ENCODE measurements at regions not wholly inside any gene's neighbourhood (a gene's known extent, or its start where the extent isn't known, plus 50 kb on each side); places are given as distances from the start of the nearest gene placed in this dataset.

DNA sequence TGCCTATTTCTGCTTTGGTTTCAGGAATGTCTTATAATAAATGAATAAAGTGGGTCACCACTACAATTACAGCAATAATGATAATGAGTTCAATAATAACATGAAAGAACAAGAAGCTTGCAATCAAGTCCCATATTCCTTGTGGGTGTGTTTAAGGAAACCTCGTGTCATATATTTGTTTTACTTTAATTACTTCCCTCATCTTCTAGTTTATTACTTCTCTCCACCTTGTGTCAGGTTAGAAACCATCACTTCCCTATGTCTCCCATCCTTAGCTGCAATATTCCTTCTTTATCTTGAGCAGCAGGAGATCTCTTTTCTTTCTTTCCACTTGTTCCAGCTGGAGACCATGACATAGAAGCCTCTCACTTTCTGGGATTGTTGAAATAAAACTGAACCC is 384.0 kb upstream of the TMEM132C start:
- no peak overlapping the region for H3K27ac Mint-ChIP-seq
- H3K79me2 ChIP-seq (ENCODE audit: insufficient read depth, low read length): no peaks in the 10 kb centered on the region

More for the DNA sequence above, 384.0 kb upstream of the TMEM132C start:
- no peak overlapping the region for H3K4me2 ChIP-seq (ENCODE audit: insufficient read depth, insufficient read length, low read length)
- H3K14ac ChIP-seq (ENCODE audit: insufficient read depth, low read length): no peak overlapping the region
- Mint-ChIP-seq H3K4me1 (peaks cover 2 to 6% of the 10 kb centered on the region in 2 experiments; a peak in 1 of 4 replicates), H3K9me3 (no peaks in the 10 kb centered on the region), H3K4me3 (no peak overlapping the region), H3K36me3 (ENCODE audit: insufficient read depth in 1 of 3, low read depth in 3 of 3) (no peaks in the 10 kb centered on the region; a peak in 1 of 7 replicates), H3K27me3 (ENCODE audit: low read depth) (peaks cover 8% of the 10 kb centered on the region; the same call in 1 of the 2 replicates)
- H3K9ac ChIP-seq (ENCODE audit: extremely low read depth, insufficient read length, low read length): no peak overlapping the region
- WGBS (ENCODE audit: extremely low coverage, insufficient read length, low lambda C conversion rate): no CpG with 5 or more reads among the region's 1 CpG
- H2BK15ac ChIP-seq (ENCODE audit: low read depth, low read length): no peak overlapping the region
- no peak overlapping the region for H4K91ac ChIP-seq (ENCODE audit: insufficient read length, low read depth, low read length)
- TF ChIP-seq, protein P1, sequence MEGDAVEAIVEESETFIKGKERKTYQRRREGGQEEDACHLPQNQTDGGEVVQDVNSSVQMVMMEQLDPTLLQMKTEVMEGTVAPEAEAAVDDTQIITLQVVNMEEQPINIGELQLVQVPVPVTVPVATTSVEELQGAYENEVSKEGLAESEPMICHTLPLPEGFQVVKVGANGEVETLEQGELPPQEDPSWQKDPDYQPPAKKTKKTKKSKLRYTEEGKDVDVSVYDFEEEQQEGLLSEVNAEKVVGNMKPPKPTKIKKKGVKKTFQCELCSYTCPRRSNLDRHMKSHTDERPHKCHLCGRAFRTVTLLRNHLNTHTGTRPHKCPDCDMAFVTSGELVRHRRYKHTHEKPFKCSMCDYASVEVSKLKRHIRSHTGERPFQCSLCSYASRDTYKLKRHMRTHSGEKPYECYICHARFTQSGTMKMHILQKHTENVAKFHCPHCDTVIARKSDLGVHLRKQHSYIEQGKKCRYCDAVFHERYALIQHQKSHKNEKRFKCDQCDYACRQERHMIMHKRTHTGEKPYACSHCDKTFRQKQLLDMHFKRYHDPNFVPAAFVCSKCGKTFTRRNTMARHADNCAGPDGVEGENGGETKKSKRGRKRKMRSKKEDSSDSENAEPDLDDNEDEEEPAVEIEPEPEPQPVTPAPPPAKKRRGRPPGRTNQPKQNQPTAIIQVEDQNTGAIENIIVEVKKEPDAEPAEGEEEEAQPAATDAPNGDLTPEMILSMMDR (conservative IDR thresholded peaks at IDR 0.05): no peak
- H3K23me2 ChIP-seq (ENCODE audit: insufficient read length, low read depth, low read length, poor library complexity, severe bottlenecking): no peaks in the 10 kb centered on the region
- H3K27ac ChIP-seq (ENCODE audit: insufficient read length, low read depth, low read length): no peak overlapping the region
- no peak overlapping the region for H2AFZ ChIP-seq (ENCODE audit: low read length)
- no peak for DNase-seq
- H2BK20ac ChIP-seq (ENCODE audit: low read depth, low read length, poor library complexity, severe bottlenecking): no peak overlapping the region
- H2BK12ac ChIP-seq (ENCODE audit: insufficient read length, low read depth, low read length): no peak overlapping the region
- H3K4me1 ChIP-seq (ENCODE audit: insufficient read depth, low read length): no peaks in the 10 kb centered on the region; the same call in 1 of the 2 replicates
- H3K9me3 ChIP-seq (ENCODE audit: control insufficient read depth, low read depth, low read length): no peaks in the 10 kb centered on the region
- H2AK5ac ChIP-seq (ENCODE audit: insufficient read length, low read length): no peak overlapping the region
- no peaks in the 10 kb centered on the region for H3K27me3 ChIP-seq (ENCODE audit: insufficient read depth, low read length)
- H2BK120ac ChIP-seq (ENCODE audit: low read depth, low read length, poor library complexity, severe bottlenecking): no peak overlapping the region
- no peak overlapping the region for H4K8ac ChIP-seq (replicated peaks; ENCODE audit: insufficient read length, low read depth, low read length)
- H3K23ac ChIP-seq (ENCODE audit: insufficient read length, low read depth, low read length): no peak overlapping the region
- no peaks in the 10 kb centered on the region for H4K20me1 ChIP-seq (ENCODE audit: control insufficient read depth, insufficient read depth, insufficient read length)
- no peak overlapping the region for H3K4ac ChIP-seq (ENCODE audit: low read depth, low read length)
- no peaks in the 10 kb centered on the region for H3K79me1 ChIP-seq (ENCODE audit: insufficient read depth, low read depth, low read length, poor library complexity, severe bottlenecking)
- H3K56ac ChIP-seq (ENCODE audit: insufficient read length, low read depth, low read length): no peak overlapping the region
- H3T11ph ChIP-seq (ENCODE audit: low read length): no peak overlapping the region
- no peak overlapping the region for H4K5ac ChIP-seq (ENCODE audit: insufficient read length, low read depth, low read length)
- H3K18ac ChIP-seq (ENCODE audit: insufficient read length, low read depth, low read length): no peak overlapping the region
- H2BK5ac ChIP-seq (ENCODE audit: insufficient read length, low read length): no peak overlapping the region

Data from H9 (cell line).